EL (cell line): ENCODE measurements at regions not wholly inside any gene's neighbourhood (a gene's known extent, or its start where the extent isn't known, plus 50 kb on each side); places are given as distances from the start of the nearest gene placed in this dataset.

Source experiments
- DNase-seq: peaks from one replicate; pipeline ENCODE4 v3.0.0-alpha.2; 2016

DNA sequence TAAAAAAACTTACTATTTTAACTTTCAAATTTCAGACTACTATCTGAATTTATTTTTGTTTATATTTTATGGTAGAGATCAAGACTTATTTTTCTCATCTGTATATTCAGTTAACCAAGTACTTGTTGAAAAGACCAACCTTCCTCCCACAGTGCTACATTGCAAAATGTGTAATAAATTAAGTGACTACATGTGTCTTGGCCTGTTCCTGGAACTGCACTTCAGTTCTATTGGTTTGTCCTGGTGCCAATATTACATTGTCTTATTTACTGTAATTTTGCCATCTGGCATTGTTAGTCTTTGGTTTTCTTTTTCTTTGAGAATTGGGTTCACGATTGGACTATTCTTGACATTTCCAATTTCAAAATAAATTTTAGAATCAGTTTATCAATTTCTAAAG lies 138.4 kb upstream of the KCNMB2 start:
- DNase-seq = no peak

DNA sequence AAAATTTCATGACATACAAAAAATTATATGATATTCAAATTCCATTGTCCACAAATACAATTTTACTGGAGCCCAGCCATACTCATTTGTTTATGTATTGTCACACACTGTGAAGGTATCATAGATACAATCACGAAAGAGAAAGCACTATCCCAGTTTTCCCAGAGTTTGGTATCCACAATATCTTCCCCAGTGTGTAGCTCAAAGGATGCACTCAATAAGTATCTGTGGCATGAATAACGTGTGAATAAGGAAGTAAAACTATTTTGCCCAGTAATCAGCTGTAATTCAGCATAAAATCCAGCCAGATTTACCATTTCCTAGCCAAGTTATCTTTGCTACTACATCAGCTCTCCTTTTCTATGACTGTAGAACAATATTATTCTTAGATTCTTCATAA lies 131.3 kb upstream of the KCNMB2 start:
- no peak for DNase-seq

- no peak for DNase-seq
Observed at GRCh38 chr3:178405531-178405930, 130.7 kb upstream of the KCNMB2 start.

- DNase-seq = no peak
Observed at GRCh38 chr3:178406206-178406605, 130.0 kb upstream of the KCNMB2 start.

GRCh38 chr3:178415384-178415783 lies 120.9 kb upstream of the KCNMB2 start:
- no peak for DNase-seq

DNA sequence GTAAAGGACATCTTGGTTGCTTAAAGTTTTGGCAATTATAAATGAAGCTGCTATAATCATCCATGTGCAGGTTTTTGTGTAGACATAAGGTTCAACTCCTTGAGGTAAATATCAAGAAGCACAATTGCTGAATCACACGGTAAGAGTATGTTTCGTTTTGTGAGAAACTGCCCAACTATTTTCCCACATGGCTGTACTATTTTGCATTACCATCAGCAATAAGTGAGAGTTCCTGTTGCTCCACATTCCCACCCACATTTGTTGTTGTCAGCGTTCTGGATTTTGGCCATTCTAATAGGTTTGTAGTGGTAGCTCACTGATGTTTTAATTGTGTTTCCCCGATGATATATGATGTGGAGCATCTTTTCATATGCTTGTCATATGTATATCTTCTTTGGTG lies 118.5 kb upstream of the KCNMB2 start:
- DNase-seq = no peak

GRCh38 chr3:178419071-178419470 lies 117.2 kb upstream of the KCNMB2 start:
- peak; percentile 35 for DNase-seq

- no peak for DNase-seq
Observed at GRCh38 chr3:178420033-178420432, 116.2 kb upstream of the KCNMB2 start.

DNA sequence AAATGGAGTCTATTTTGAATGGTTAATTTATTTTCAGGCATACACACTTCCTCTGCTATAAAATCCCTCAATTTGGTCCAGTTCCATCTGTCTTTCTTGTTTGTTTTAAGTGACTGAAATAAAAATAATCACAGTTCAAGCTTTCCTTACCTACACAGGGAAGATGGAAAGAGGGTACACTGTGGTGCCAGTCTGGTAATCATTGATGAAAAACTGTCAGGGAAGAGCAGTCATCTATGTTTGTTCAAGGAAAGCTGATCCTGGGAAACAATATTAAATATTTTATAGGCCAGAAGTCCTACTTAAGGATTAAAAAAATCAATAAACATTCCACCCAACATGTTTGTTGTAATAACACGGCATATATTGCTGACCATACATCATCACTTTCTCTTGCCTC lies 115.2 kb upstream of the KCNMB2 start:
- DNase-seq = no peak

- DNase-seq = no peak
Observed at GRCh38 chr3:178422406-178422805, 113.8 kb upstream of the KCNMB2 start.

DNA sequence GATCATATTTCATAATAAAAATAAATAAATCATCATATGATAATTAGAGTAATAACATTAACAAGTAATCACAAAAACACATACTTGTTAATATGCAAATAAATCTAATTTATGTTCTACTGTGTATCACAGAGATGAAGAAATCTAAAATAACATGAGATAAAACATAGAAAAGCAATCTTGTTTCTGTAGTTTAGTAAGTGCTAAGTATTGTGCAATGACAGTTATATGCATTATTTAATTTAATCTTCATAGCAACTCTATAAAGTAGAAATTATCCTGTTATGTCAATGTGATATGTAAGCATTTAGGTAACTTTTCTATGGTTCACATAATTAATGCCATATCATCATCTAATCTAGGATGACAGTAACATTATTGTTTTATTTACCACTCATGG lies 108.2 kb upstream of the KCNMB2 start:
- DNase-seq = no peak

- DNase-seq = no peak
Observed at GRCh38 chr3:178434206-178434805, 101.9 kb upstream of the KCNMB2 start.

DNA sequence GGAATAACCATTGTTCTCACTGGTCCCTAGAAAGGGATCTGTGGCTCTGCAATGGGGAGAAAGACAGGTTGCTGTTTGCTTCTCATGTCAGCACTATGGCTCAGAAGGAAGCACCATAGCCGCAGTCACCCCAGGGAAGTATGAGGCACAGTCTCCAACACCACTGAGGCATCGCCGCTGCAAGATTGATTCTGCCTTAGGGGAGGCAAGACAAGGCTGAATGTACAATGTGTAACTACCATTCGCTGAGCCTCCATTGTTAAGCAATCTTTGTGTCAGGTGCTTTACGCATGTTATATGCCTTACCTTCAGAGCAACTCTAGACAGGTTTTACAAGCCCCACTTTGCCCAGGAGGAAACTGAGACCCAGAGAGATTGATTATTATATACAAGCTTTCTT lies 100.7 kb upstream of the KCNMB2 start:
- no peak for DNase-seq

DNA sequence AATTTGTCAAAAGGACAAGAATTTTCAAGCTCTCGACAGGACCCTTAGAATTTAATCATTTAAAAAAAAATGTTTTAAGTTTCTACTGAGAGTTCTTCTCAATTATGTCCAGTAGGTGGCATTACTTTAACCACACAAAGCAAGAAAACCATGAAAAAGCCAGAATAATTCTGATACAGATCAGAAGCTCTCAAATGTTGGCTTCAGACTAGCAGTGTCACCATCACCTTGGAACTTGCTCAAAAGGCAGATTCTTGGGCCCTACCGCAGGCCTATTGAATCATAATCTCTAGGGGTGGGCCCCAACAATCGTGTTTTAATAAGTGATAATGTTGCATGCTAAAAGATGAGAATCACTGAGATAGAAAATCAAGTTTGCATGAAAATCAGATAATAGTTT lies 99.5 kb upstream of the KCNMB2 start:
- DNase-seq = peak; percentile 25

DNA sequence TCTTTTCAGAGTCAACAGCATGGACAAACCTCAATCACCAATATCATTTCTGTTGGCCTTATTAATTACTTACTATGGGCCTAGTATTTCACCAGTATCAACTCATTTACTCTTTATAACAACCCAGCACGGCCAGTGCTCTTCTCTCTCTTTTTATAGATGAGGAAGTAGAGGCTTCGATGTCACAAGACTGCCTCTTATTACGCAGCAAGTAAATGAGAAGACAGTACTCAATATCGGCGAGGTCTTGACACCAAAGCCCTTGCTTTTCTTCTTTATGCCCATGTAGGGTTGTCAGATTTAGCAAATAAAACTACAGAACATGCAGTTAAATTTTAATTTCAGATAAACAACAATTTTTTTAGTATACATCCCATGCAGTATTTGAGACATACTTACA lies 99.0 kb upstream of the KCNMB2 start:
- no peak for DNase-seq

DNA sequence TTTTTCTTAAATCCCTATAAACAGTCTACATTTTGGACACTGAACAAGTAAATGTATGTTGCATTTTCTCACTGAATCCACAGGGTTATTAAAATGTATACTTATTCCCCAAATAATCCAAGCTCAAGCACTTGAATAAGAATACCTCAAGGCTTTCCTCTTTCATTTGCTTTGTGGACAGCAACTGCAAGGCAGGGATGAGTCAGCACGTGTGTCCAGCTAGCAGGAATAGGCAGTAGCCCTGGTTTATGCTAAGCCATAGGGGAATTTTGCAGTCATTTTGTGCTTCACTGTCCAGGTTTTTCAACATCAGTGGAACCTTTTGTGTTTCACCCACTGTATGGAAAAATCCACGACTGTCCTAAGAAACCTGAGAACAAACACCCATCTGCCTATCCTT lies 96.7 kb upstream of the KCNMB2 start:
- peak; percentile 38 for DNase-seq

GRCh38 chr3:178440043-178440442 lies 96.2 kb upstream of the KCNMB2 start:
- DNase-seq = no peak

GRCh38 chr3:178443634-178444033 lies 92.6 kb upstream of the KCNMB2 start:
- no peak for DNase-seq

DNA sequence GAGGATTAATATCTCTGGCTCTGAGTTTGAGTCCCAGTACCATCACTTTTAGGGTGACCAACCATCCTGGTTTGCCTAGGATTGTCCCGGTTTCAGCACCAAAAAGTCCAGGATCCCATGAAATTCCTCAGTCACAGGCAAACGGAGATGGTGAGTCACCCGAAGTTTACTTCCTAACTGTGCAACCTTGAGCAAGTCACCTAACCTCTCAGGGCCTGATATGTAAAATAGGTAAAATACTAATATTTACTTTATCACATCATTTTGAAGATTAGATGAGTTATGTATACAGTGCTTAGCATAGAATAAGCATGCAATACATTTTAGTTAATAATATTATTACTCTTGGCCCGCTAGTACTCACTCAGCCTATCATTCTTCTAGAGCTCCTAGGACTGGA lies 91.1 kb upstream of the KCNMB2 start:
- DNase-seq = no peak

GRCh38 chr3:178446059-178446458 lies 90.2 kb upstream of the KCNMB2 start:
- no peak for DNase-seq

GRCh38 chr3:178450476-178450875 lies 85.8 kb upstream of the KCNMB2 start:
- DNase-seq = no peak

GRCh38 chr3:178451799-178452198 lies 84.4 kb upstream of the KCNMB2 start:
- DNase-seq = no peak

- DNase-seq = peak; percentile 33
Observed at GRCh38 chr3:178454726-178455125, 81.5 kb upstream of the KCNMB2 start.

GRCh38 chr3:178455226-178455625 lies 81.0 kb upstream of the KCNMB2 start:
- no peak for DNase-seq

DNA sequence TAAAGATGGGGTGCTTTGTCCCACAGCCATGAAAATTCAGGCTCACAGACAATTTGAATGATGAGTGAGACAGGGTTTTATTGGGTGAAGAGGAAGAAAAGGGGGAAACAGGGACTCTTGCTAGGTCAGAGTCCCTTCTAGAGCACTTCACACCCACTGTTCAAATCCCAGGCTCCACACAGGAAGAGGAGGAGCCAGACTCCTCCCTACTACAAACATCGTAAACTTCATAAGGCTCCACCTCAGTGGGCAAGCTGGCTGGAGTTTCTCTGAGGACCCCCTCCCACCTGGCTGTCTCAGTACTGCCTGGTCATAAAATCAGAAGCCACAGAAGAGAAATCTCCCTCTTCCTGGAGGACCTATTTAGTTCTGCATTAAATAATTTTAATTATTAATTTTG lies 80.3 kb upstream of the KCNMB2 start:
- no peak for DNase-seq
